IMR-90 (cell line): ENCODE measurements at regions not wholly inside any gene's neighbourhood (a gene's known extent, or its start where the extent isn't known, plus 50 kb on each side); places are given as distances from the start of the nearest gene placed in this dataset.

Source experiments
- ATAC-seq: fragments of 200-7000 bp; cut with Tn5 transposase; 2 replicates; pipeline ENCODE4 v1.9.1; 2020; ENCODE audit warnings: low read depth, mild to moderate bottlenecking, moderate library complexity
- BruUV-seq: library from RNA; stranded (reverse); fragments of 400-500 nt; replicated peaks from 2 replicates; lab custom pipeline; 2021; lab: Mats Ljungman, UMichigan
- CTCF ChIA-PET: fragments of 300-600 bp; formaldehyde crosslinking; extraction: SDS; loops from one replicate; lab custom pipeline; 2021; ENCODE audit warnings: antibody characterized with exemption; lab: Yijun Ruan, JAX
- POLR2A ChIA-PET: fragments of 300-600 bp; sonication (Branson Sonifier 250); formaldehyde crosslinking; loops from one replicate; lab custom pipeline; 2022; ENCODE audit warnings: antibody characterized with exemption; ENCODE audit not compliant: unreplicated experiment; lab: Charles Lee
- DNase-seq: peaks from one replicate; pipeline ENCODE4 v3.0.0; 2013
- H2AFZ ChIP-seq: replicated peaks from 2 replicates; pipeline ENCODE3; 2013; ENCODE audit warnings: low read length, mild to moderate bottlenecking; ENCODE audit not compliant: poor library complexity
- H2AK5ac ChIP-seq: 2 replicates; pipeline ENCODE4 v1.6.1; 2013; ENCODE audit warnings: low read depth, low read length, inconsistent platforms
- H2AK9ac ChIP-seq: replicated peaks from 2 replicates; pipeline ENCODE3; 2013; ENCODE audit warnings: mild to moderate bottlenecking, low read depth, low read length, moderate library complexity; ENCODE audit not compliant: poor library complexity
- H2BK120ac ChIP-seq: 2 replicates; pipeline ENCODE4 v1.6.1; 2013; ENCODE audit warnings: low read depth, low read length, inconsistent platforms
- H2BK15ac ChIP-seq: 3 replicates; pipeline ENCODE4 v1.6.1; 2013; ENCODE audit warnings: low read depth, low read length, inconsistent platforms
- H2BK20ac ChIP-seq: 2 replicates; pipeline ENCODE4 v1.6.1; 2013; ENCODE audit warnings: low read depth, mild to moderate bottlenecking, inconsistent platforms, low read length, moderate library complexity
- H2BK5ac ChIP-seq: 2 replicates; pipeline ENCODE4 v1.6.1; 2013; ENCODE audit warnings: mild to moderate bottlenecking, low read depth, low read length, inconsistent platforms; ENCODE audit not compliant: poor library complexity, severe bottlenecking
- H3K14ac ChIP-seq: replicated peaks from 2 replicates; pipeline ENCODE4 v1.6.1; 2013; ENCODE audit warnings: low read depth, low read length, inconsistent platforms
- H3K18ac ChIP-seq: 2 replicates; pipeline ENCODE4 v1.6.1; 2013; ENCODE audit warnings: low read depth, low read length, control low read depth
- H3K23ac ChIP-seq: 2 replicates; pipeline ENCODE4 v1.6.1; 2013; ENCODE audit warnings: low read depth, low read length, inconsistent platforms
- H3K27ac ChIP-seq: 2 replicates; pipeline ENCODE4 v1.5.1; 2013; ENCODE audit warnings: mild to moderate bottlenecking, control low read depth, low read length; ENCODE audit not compliant: insufficient read depth
- H3K27me3 ChIP-seq: 2 replicates; pipeline ENCODE4 v1.6.1; 2013; ENCODE audit warnings: low read length; ENCODE audit not compliant: control insufficient read depth, insufficient read depth
- H3K36me3 ChIP-seq: 2 replicates; pipeline ENCODE4 v1.6.1; 2013; ENCODE audit warnings: low read length, mixed read lengths; ENCODE audit not compliant: control insufficient read depth, insufficient read depth
- H3K4ac ChIP-seq: 2 replicates; pipeline ENCODE4 v1.6.1; 2013; ENCODE audit warnings: low read depth, low read length, inconsistent platforms
- H3K4me1 ChIP-seq: 2 replicates; pipeline ENCODE4 v1.6.1; 2013; ENCODE audit warnings: low read length, mixed read lengths; ENCODE audit not compliant: control insufficient read depth, insufficient read depth
- H3K4me2 ChIP-seq: 2 replicates; pipeline ENCODE4 v1.6.1; 2013; ENCODE audit warnings: low read depth, mild to moderate bottlenecking, control low read depth, low read length, moderate library complexity
- H3K4me3 ChIP-seq: 2 replicates; pipeline ENCODE4 v1.5.1; 2013; ENCODE audit warnings: low read depth, mild to moderate bottlenecking, control low read depth, low read length, moderate library complexity; ENCODE audit not compliant: insufficient read depth
- H3K56ac ChIP-seq: 2 replicates; pipeline ENCODE4 v1.6.1; 2013; ENCODE audit warnings: low read length, inconsistent platforms; ENCODE audit not compliant: insufficient read depth; ENCODE audit errors: extremely low read depth
- H3K79me1 ChIP-seq, 2 experiments: 2 replicates each; pipeline ENCODE4 v1.6.1; 2013; ENCODE audit warnings: low read length in 2 of 2, inconsistent platforms in 1 of 2, low read depth in 1 of 2
- H3K9ac ChIP-seq: 2 replicates; pipeline ENCODE4 v1.6.1; 2013; ENCODE audit warnings: low read depth, low read length, control low read depth
- H3K9me1 ChIP-seq: 2 replicates; pipeline ENCODE4 v1.6.1; 2013; ENCODE audit warnings: low read length, inconsistent platforms; ENCODE audit not compliant: insufficient read depth
- H3K9me3 ChIP-seq: 2 replicates; pipeline ENCODE4 v1.6.1; 2013; ENCODE audit warnings: low read length; ENCODE audit not compliant: control insufficient read depth, insufficient read depth
- H4K20me1 ChIP-seq: 2 replicates; pipeline ENCODE4 v1.6.1; 2013; ENCODE audit warnings: low read length, inconsistent platforms; ENCODE audit not compliant: insufficient read depth
- H4K5ac ChIP-seq: 2 replicates; pipeline ENCODE4 v1.6.1; 2013; ENCODE audit warnings: mild to moderate bottlenecking, low read depth, low read length, control low read depth
- H4K8ac ChIP-seq, 2 experiments: 2 replicates each; pipeline ENCODE4 v1.6.1; 2013; ENCODE audit warnings: low read depth in 2 of 2, low read length in 2 of 2, control low read depth in 1 of 2, inconsistent platforms in 1 of 2
- H4K91ac ChIP-seq: 2 replicates; pipeline ENCODE4 v1.6.1; 2013; ENCODE audit warnings: low read depth, low read length, inconsistent platforms; ENCODE audit not compliant: insufficient read depth
- NFE2L2 ChIP-seq: fragments of 150-350 bp; IDR thresholded peaks from 2 replicates; pipeline ENCODE4 v1.6.1; 2016; ENCODE audit warnings: low read depth, mild to moderate bottlenecking, low read length
- POLR2A ChIP-seq: IDR thresholded peaks from 2 replicates; pipeline ENCODE4 v1.6.1; 2012; ENCODE audit warnings: mild to moderate bottlenecking, low read depth, low read length
- SMC3 ChIP-seq: fragments of 150-350 bp; IDR thresholded peaks from 2 replicates; pipeline ENCODE4 v1.6.1; 2016; ENCODE audit warnings: low read depth, mild to moderate bottlenecking, antibody characterized with exemption, low read length, moderate library complexity
- WGBS, 2 experiments: methylation state at CpG; one replicate each; pipeline versions ENCODE4 v1.1.5 to v1.1.7; 2013; ENCODE audit warnings: missing lambda C conversion rate in 2 of 2; ENCODE audit not compliant: insufficient read length in 1 of 2; ENCODE audit errors: extremely low coverage in 2 of 2; 5-methylcytosine and 5-hydroxymethylcytosine counted together
- dilution Hi-C: fragments of 300-500 bp; cut with HindIII; formaldehyde crosslinking; loops from one replicate; pipeline ENCODE4 v1.14.3; 2018; ENCODE audit warnings: low sequenced_read_pairs; ENCODE audit not compliant: unreplicated experiment
- in situ Hi-C: fragments of 300-500 bp; cut with MboI; formaldehyde crosslinking; loops from 3 replicates; pipeline ENCODE4 v1.14.3; 2019; ENCODE audit warnings: low sequenced_read_pairs, inconsistent platforms, mixed read lengths
- intact Hi-C: fragments of 100-400 bp; cut with micrococcal nuclease; formaldehyde crosslinking; loops from 2 replicates; pipeline ENCODE4 v1.10.0; 2022

- Histone ChIP-seq H2BK20ac (no peak overlapping the region), H4K20me1 (no peaks in the 10 kb centered on the region), H2AK9ac (no peak overlapping the region), H3K14ac (no peak overlapping the region), H3K9ac (no peak overlapping the region), H2BK120ac (no peak overlapping the region), H3K27me3 (no peaks in the 10 kb centered on the region), H2AK5ac (no peak overlapping the region), H3K4me3 (no peak overlapping the region), H2BK5ac (no peak overlapping the region), H3K9me3 (no peaks in the 10 kb centered on the region), H3K23ac (no peak overlapping the region), H3K9me1 (no peaks in the 10 kb centered on the region), H3K36me3 (no peaks in the 10 kb centered on the region), H2AFZ (no peak overlapping the region), H3K18ac (no peak overlapping the region), H3K56ac (no peak overlapping the region), H4K5ac (no peak overlapping the region), H2BK15ac (no peak overlapping the region), H3K27ac (no peak overlapping the region), H4K91ac (no peak overlapping the region), H3K4me2 (no peak overlapping the region), H3K4me1 (no peaks in the 10 kb centered on the region), H3K79me1 (no peaks in the 10 kb centered on the region), H3K4ac (no peak overlapping the region), H4K8ac (no peak overlapping the region)
- intact Hi-C loops, result no loop called here
- DNase-seq (no peak), ATAC-seq (no peak)
- ChIA-PET CTCF (no interaction called here), POLR2A (no interaction called here)
- BruUV-seq, result no TSS peak
- WGBS, 2 experiments, result no CpG with 5 or more reads among the region's 1 CpG
- dilution Hi-C loops, result no loop called here
- TF ChIP-seq NFE2L2 (no peak), POLR2A (no peak), SMC3 (no peak)
- in situ Hi-C loops, result no loop called here
Measured at GRCh38 chr18:1751249-1751648, 820.1 kb downstream of the METTL4 start.
